Choroid plexus epithelial cell (primary cell): ENCODE measurements at regions not wholly inside any gene's neighbourhood (a gene's known extent, or its start where the extent isn't known, plus 50 kb on each side); places are given as distances from the start of the nearest gene placed in this dataset.

Experiments used
- DNase-seq: peaks from one replicate; pipeline ENCODE4 v3.0.0-alpha.2; 2010; ENCODE audit warnings: low read depth
- H3K4me3 ChIP-seq: 2 replicates; pipeline ENCODE4 v1.5.1; 2011; ENCODE audit warnings: low read depth, mild to moderate bottlenecking, control low read depth, low read length, moderate library complexity
- TF ChIP-seq, protein P1 (sequence below): conservative IDR thresholded peaks from 2 replicates; pipeline ENCODE4 v1.5.1; 2011; ENCODE audit warnings: low read depth, mild to moderate bottlenecking, control low read depth, inconsistent platforms, low read length, moderate library complexity

DNA sequence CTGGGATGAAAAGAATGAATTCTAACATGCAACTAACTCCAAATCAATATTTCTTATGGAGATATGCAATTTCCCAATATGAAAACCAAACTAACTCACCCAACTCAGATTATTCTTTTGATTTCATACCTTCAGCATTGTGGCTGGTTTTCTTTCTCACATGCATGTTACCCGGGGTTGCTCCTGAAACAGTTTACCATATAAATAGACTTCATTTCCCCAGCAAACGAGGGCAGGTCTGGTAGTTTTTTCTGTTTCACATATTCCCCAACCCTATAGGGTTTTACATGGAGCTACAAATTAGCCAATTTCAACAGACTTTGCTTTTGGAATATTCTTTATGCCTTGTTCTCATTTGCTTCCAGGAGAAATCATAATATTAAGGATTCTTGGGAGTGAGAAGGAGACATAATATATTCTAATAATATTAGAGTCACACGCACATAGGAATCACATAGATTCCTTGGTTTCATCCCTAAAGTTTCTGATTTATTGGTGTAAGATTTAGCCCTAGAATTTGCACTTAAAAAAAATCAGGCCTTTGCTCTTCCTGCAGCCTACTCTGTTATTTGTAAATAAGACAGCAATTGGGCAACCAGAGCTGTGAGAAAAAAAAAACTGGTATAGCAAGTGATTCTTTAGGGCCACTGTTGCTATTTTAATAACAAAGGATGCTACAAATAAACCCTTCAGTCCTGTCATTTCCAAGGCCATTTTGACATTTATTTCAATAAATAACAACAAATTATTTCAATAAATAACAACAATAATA, 60.3 kb upstream of the FAM20A start:
- no peak overlapping the region for H3K4me3 ChIP-seq
- TF ChIP-seq, protein P1, sequence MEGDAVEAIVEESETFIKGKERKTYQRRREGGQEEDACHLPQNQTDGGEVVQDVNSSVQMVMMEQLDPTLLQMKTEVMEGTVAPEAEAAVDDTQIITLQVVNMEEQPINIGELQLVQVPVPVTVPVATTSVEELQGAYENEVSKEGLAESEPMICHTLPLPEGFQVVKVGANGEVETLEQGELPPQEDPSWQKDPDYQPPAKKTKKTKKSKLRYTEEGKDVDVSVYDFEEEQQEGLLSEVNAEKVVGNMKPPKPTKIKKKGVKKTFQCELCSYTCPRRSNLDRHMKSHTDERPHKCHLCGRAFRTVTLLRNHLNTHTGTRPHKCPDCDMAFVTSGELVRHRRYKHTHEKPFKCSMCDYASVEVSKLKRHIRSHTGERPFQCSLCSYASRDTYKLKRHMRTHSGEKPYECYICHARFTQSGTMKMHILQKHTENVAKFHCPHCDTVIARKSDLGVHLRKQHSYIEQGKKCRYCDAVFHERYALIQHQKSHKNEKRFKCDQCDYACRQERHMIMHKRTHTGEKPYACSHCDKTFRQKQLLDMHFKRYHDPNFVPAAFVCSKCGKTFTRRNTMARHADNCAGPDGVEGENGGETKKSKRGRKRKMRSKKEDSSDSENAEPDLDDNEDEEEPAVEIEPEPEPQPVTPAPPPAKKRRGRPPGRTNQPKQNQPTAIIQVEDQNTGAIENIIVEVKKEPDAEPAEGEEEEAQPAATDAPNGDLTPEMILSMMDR = no peak
- no peak for DNase-seq

DNA sequence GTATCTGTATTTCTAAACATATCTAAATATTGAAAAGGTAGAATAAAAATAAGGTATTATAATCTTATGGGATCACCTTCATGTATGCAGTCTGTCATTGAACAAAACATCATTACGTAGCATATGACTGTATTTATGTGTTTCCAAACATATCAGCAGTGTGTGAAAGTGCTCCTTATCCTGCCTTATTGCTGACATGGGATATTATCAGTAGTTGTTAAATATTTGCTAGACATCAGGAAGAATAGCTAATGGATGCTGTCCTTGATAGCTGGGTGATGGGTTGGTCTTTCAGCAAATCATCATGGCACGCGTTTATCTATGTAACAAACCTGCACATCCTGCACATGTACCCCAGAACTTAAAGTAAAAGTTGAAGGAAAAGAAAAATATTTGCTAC, 59.1 kb upstream of the FAM20A start:
- DNase-seq = no peak
- TF ChIP-seq, protein P1 = no peak
- no peak overlapping the region for H3K4me3 ChIP-seq

DNA sequence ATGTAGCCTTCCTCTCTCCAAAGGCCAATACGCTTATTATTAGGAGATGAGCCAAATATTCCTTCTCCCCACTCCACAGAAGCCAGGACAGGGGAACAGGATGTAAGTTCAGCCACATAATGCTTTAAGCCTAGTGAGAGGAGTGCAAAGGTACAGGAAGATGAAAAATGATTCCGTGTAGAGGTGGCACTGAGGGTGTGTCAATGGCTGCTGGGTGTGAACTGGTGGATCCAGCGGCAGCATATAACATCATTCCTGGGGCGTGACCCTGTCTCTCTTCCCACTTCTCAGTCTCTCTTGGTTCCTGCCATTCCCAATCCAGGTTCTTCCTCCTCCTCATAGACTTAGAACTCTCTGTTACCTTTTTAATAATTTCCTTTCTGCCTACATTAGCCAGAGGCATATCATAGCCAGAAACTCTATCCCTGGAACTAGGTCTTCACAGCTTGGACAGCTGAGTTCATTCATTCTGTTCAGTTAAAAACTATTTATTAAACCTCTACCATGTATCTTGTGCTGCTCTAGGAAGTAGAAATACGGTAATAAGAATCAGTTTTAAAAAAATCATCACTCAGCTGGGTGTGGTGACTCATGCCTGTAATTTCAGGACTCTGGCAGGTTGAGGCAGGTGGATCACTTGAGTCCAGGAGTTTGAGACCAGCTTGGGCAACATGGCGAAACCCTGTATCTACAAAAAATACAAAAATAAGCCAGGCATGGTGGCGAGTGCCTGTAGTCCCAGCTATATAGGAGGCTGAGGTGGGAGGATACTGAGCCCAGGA, 58.0 kb upstream of the FAM20A start:
- TF ChIP-seq, protein P1 = no peak
- H3K4me3 ChIP-seq = no peak overlapping the region
- no peak for DNase-seq

DNA sequence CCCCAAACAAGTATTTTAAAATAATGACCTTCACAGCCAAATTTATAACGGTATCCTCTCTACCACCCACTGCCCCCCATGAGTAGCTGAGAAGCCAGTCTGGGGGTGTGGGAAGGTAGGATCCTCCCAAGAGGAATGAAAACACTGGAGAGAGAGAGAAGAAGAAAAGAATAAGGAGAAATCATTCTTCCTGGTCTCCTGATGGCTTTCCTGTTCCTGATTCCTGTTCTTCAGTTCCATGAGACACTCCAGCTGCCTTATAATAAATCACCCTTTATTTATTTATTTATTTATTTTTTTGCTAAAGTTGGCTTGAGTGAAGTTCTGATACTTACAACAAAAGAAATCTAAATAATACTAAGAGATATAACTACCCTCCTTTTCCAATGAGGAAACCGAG, 56.4 kb upstream of the FAM20A start:
- H3K4me3 ChIP-seq = no peak overlapping the region
- TF ChIP-seq, protein P1 = no peak
- DNase-seq = no peak

DNA sequence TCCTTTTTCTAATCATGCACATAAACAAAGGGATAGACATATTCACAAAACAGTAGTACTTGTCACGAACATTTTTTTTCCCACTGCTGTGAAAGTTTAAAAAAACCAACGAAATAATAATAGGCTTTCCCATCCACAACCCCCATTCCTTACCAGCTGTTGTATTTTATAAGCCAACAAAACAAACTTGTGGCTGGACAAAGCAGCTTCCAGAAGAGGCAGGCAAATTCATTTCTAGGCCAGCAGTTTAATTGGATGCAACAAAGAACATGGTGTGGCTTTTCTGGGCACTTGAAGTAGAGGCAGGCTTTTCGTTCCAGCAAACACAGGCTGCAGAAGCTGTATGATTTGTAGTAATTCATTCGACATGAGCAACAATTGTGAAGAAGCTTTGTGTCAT, 56.0 kb upstream of the FAM20A start:
- DNase-seq = no peak
- TF ChIP-seq, protein P1 = no peak
- no peak overlapping the region for H3K4me3 ChIP-seq

DNA sequence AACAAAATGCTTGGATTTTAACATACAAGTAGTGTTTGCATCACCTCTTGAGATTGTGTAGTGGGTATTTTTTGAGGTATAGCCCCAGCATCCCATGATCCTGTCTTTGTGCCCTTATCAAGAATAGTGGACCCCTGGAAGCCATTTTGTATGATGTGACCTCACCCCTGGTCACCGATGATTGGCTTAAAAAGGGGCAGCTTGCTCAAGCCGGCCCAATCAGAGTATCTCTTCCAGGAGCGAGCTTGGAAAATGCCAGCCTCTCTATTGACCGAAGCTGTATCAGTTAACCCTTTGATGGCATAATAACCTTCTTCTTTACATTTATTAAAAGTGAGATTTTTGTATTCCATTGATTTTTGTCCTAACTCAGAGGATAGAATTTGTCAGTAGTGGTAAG, 55.5 kb upstream of the FAM20A start:
- DNase-seq = no peak
- no peak overlapping the region for H3K4me3 ChIP-seq
- TF ChIP-seq, protein P1 = no peak
